Psoas muscle (tissue), 7 donors: ENCODE measurements at regions not wholly inside any gene's neighbourhood (a gene's known extent, or its start where the extent isn't known, plus 50 kb on each side); places are given as distances from the start of the nearest gene placed in this dataset.

Experiments
- ATAC-seq, 4 donors: fragments of 200-7000 bp; cut with Tn5 transposase; one replicate each; pipeline ENCODE4 v1.9.1; 2020; ENCODE audit warnings: moderate library complexity in 3 of 4, mild to moderate bottlenecking in 2 of 4
- DNase-seq, 2 donors: peaks; one replicate each; pipeline ENCODE4 v3.0.0-alpha.2; 2020
- H3K27ac ChIP-seq: fragments of 200-600 bp; one replicate; pipeline ENCODE4 v1.8.0; 2022
- H3K27me3 ChIP-seq, 3 donors: fragments of 200-600 bp in 1 of 3; one replicate each; pipeline versions ENCODE4 v1.6.1 to v1.8.0; 2013 to 2022; ENCODE audit warnings: low read length in 2 of 3, mild to moderate bottlenecking in 2 of 3, moderate library complexity in 1 of 3; ENCODE audit not compliant: insufficient read depth in 3 of 3
- H3K36me3 ChIP-seq, 2 donors: fragments of 200-600 bp in 1 of 2; one replicate each; pipeline versions ENCODE4 v1.6.1 to v1.8.0; 2013 to 2022; ENCODE audit warnings: low read depth in 1 of 2, mild to moderate bottlenecking in 1 of 2, moderate library complexity in 1 of 2; ENCODE audit not compliant: insufficient read depth in 1 of 2
- H3K4me1 ChIP-seq: fragments of 200-600 bp; one replicate; pipeline ENCODE4 v1.8.0; 2022
- H3K4me3 ChIP-seq: fragments of 200-600 bp; one replicate; pipeline ENCODE4 v1.8.0; 2022; ENCODE audit warnings: mild to moderate bottlenecking
- H3K9me3 ChIP-seq: fragments of 200-600 bp; one replicate; pipeline ENCODE4 v1.8.0; 2022
- CTCF ChIP-seq: fragments of 200-600 bp; IDR thresholded peaks from one replicate; pipeline ENCODE4 v1.8.0; 2022; ENCODE audit warnings: antibody characterized with exemption
- WGBS, 3 donors: extraction: QIAGEN DNeasy Blood & Tissue Kit; methylation state at CpG; one replicate each; pipeline versions ENCODE4 v1.1.6 to v1.1.7; 2013; 5-methylcytosine and 5-hydroxymethylcytosine counted together
- intact Hi-C, 2 donors: fragments of 100-400 bp; cut with DNase I; formaldehyde crosslinking; loops; one replicate each; pipeline versions ENCODE4 v1.11.0 to v1.14.2; 2022
- donor health status: healthy with polysubstance abuse.
- donor health status: DM: no; HTN: no; CAD: no; lungs with moderate emphysema.
- donor health status: Bipolar disorder and iron deficiency.
- donor health status: healthy.
- donor health status: DM: yes; HTN: yes; CAD: no.
- donor health status: DM: no; HTN: no; CAD: no.
- donor health status: DM: yes; HTN: yes; CAD: no.

GRCh38 chr12:86445356-86445755, 189.2 kb upstream of the MGAT4C start:
- WGBS, 3 donors = 69 to 73% (median 71%) methylated on average over 5 of the region's 5 CpGs
- H3K27me3 ChIP-seq = no peaks in the 10 kb centered on the region
- intact Hi-C loops = no loop called here
- H3K9me3 ChIP-seq = no peaks in the 10 kb centered on the region
- no peaks in the 10 kb centered on the region for H3K36me3 ChIP-seq
- no peak for ATAC-seq
- no peak for TF ChIP-seq CTCF
- no peaks in the 10 kb centered on the region for H3K4me1 ChIP-seq
- H3K4me3 ChIP-seq = no peak overlapping the region
- H3K27ac ChIP-seq = no peak overlapping the region
- no peak for DNase-seq

GRCh38 chr12:86435053-86435452, 178.9 kb upstream of the MGAT4C start:
- H3K9me3 ChIP-seq = peaks cover 7% of the 10 kb centered on the region
- DNase-seq (no peak), ATAC-seq (no peak)
- 35 to 42% (median 36%) methylated on average over 1 of the region's 1 CpG for WGBS, 3 donors
- no peaks in the 10 kb centered on the region for H3K36me3 ChIP-seq
- H3K27me3 ChIP-seq = no peaks in the 10 kb centered on the region
- intact Hi-C loops = no loop called here
- H3K4me3 ChIP-seq = no peak overlapping the region
- no peak overlapping the region for H3K27ac ChIP-seq
- no peaks in the 10 kb centered on the region for H3K4me1 ChIP-seq
- no peak for TF ChIP-seq CTCF

DNA sequence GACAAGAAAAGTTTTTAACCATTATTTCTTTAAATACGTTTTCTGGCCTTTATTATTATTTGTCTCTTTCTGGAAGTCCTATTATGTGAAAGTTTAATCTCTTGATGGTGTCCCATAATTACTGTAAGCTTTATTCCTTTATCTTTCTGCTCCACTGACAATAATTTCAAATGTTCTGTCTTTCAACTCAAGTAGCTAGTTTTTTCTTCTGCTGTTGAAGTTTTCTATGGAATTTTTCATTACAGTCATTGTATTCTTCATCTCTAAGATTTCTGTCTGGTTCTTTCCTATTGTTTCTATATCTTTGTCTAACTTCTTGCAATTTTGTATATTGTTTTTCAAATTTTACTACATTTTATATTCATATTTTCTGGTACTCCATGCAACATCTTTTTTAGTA, 173.6 kb upstream of the MGAT4C start:
- no peak overlapping the region for H3K27ac ChIP-seq
- WGBS, 3 donors = 71 to 82% (median 81%) methylated on average over 1 of the region's 1 CpG
- intact Hi-C loops = no loop called here
- H3K27me3 ChIP-seq = no peaks in the 10 kb centered on the region
- peaks cover 17% of the 10 kb centered on the region for H3K9me3 ChIP-seq
- DNase-seq = no peak
- H3K4me3 ChIP-seq = no peak overlapping the region
- no peaks in the 10 kb centered on the region for H3K4me1 ChIP-seq
- no peak for TF ChIP-seq CTCF
- ATAC-seq = no peak
- no peaks in the 10 kb centered on the region for H3K36me3 ChIP-seq

DNA sequence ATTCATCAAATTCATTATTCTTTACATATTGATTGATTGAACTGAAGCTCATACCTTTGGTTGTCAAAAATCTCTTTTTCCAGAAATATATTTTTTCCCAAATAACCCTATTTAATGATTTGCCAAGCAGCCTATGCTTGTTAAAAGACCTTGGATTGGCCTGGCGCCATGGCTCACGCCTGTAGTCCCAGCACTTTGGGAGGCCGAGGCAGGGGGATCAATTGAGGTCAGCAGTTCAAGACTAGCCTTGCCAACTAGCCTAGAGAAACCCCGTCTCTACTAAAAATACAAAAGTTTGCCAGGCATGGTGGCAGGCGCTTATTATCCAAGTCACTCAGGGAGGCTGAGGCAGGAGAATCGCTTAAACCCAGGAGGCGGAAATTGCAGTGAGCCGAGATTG, 165.1 kb upstream of the MGAT4C start:
- Histone ChIP-seq H3K4me1 (no peaks in the 10 kb centered on the region), H3K27me3 (no peaks in the 10 kb centered on the region), H3K36me3 (no peaks in the 10 kb centered on the region), H3K27ac (no peak overlapping the region), H3K9me3 (no peaks in the 10 kb centered on the region), H3K4me3 (no peak overlapping the region)
- ATAC-seq (no peak), DNase-seq (no peak)
- TF ChIP-seq CTCF = no peak
- 87 to 88% (median 87%) methylated on average over 8 of the region's 8 CpGs for WGBS, 3 donors
- intact Hi-C loops = no loop called here

GRCh38 chr12:86414201-86414600, 158.0 kb upstream of the MGAT4C start:
- 93% methylated on average over 3 of the region's 3 CpGs for WGBS, 3 donors
- no peak for TF ChIP-seq CTCF
- no peaks in the 10 kb centered on the region for H3K36me3 ChIP-seq
- H3K27ac ChIP-seq = no peak overlapping the region
- H3K9me3 ChIP-seq = peaks cover 3% of the 10 kb centered on the region
- no peak for ATAC-seq
- intact Hi-C loops = no loop called here
- H3K27me3 ChIP-seq = no peaks in the 10 kb centered on the region
- DNase-seq = no peak
- H3K4me3 ChIP-seq = no peak overlapping the region
- no peaks in the 10 kb centered on the region for H3K4me1 ChIP-seq
